ENCODE measurements at regions not wholly inside any gene's neighbourhood (a gene's known extent, or its start where the extent isn't known, plus 50 kb on each side); places are given as distances from the start of the nearest gene placed in this dataset.
"Not testable (repeated sequence)": the region's sequence is repeated elsewhere in the genome, so short reads cannot be mapped to it uniquely, and the experiment has no call there.

GRCh38 chr1:100799548-100799947 is 80.0 kb downstream of the VCAM1 start:
- peaks cover 4% of the 10 kb centered on the region for H3K9me3 Mint-ChIP-seq

GRCh38 chr1:100799954-100800612 is 80.5 kb downstream of the VCAM1 start:
- TF ChIP-seq CTCF (conservative IDR thresholded peaks at IDR 0.05), result no peak
- no peak for DNase-seq (ENCODE audit: low read depth, low spot score)
- H3K4me1 Mint-ChIP-seq, result peaks cover 23% of the 10 kb centered on the region
- no peaks in the 10 kb centered on the region for H3K36me3 Mint-ChIP-seq (ENCODE audit: low read depth)
- H3K27me3 Mint-ChIP-seq (ENCODE audit: low read depth), result no peaks in the 10 kb centered on the region
- H3K4me3 Mint-ChIP-seq, result no peak overlapping the region
- H3K9me3 Mint-ChIP-seq, result peaks cover 4% of the 10 kb centered on the region
- no peak overlapping the region for H3K27ac Mint-ChIP-seq (ENCODE audit: unreplicated experiment)

More at GRCh38 chr1:100799548-100799947, 80.0 kb downstream of the VCAM1 start:
- H3K27ac Mint-ChIP-seq (ENCODE audit: unreplicated experiment), result no peak overlapping the region
- H3K4me1 Mint-ChIP-seq, result peaks cover 24% of the 10 kb centered on the region
- TF ChIP-seq CTCF (conservative IDR thresholded peaks at IDR 0.05), result no peak
- no peak for DNase-seq (ENCODE audit: low read depth, low spot score)
- H3K4me3 Mint-ChIP-seq, result no peak overlapping the region
- no peaks in the 10 kb centered on the region for H3K36me3 Mint-ChIP-seq (ENCODE audit: low read depth)
- H3K27me3 Mint-ChIP-seq (ENCODE audit: low read depth), result no peaks in the 10 kb centered on the region

- peaks cover 13% of the 10 kb centered on the region for H3K4me1 Mint-ChIP-seq
- not testable (repeated sequence) for H3K9me3 Mint-ChIP-seq; H3K27ac Mint-ChIP-seq (ENCODE audit: unreplicated experiment); H3K4me3 Mint-ChIP-seq; H3K36me3 Mint-ChIP-seq (ENCODE audit: low read depth); DNase-seq (ENCODE audit: low read depth, low spot score); H3K27me3 Mint-ChIP-seq (ENCODE audit: low read depth)
Measured at GRCh38 chr1:100801256-100801655, 81.7 kb downstream of the VCAM1 start.

- not testable (repeated sequence) for H3K27me3 Mint-ChIP-seq (ENCODE audit: low read depth); H3K9me3 Mint-ChIP-seq; H3K27ac Mint-ChIP-seq (ENCODE audit: unreplicated experiment); H3K4me3 Mint-ChIP-seq; DNase-seq (ENCODE audit: low read depth, low spot score); H3K36me3 Mint-ChIP-seq (ENCODE audit: low read depth)
- H3K4me1 Mint-ChIP-seq, result peaks cover 11% of the 10 kb centered on the region
Measured at GRCh38 chr1:100803280-100803679, 83.7 kb downstream of the VCAM1 start.

- Mint-ChIP-seq H3K9me3 (peaks cover 4% of the 10 kb centered on the region), H3K27ac (ENCODE audit: unreplicated experiment) (no peak overlapping the region), H3K36me3 (ENCODE audit: low read depth) (no peaks in the 10 kb centered on the region), H3K27me3 (ENCODE audit: low read depth) (no peaks in the 10 kb centered on the region), H3K4me1 (peaks cover 3% of the 10 kb centered on the region), H3K4me3 (no peak overlapping the region)
- no peak for TF ChIP-seq CTCF (conservative IDR thresholded peaks at IDR 0.05)
- DNase-seq (ENCODE audit: low read depth, low spot score), result no peak
Measured at GRCh38 chr1:100806601-100807000, 87.1 kb downstream of the VCAM1 start.

GRCh38 chr1:100810360-100810759 is 84.3 kb downstream of the EXTL2 start:
- Mint-ChIP-seq H3K27me3 (ENCODE audit: low read depth) (no peaks in the 10 kb centered on the region), H3K4me3 (no peak overlapping the region), H3K36me3 (ENCODE audit: low read depth) (peaks cover 6% of the 10 kb centered on the region), H3K9me3 (peaks cover 7% of the 10 kb centered on the region), H3K27ac (ENCODE audit: unreplicated experiment) (no peak overlapping the region), H3K4me1 (peaks cover 11% of the 10 kb centered on the region)
- DNase-seq (ENCODE audit: low read depth, low spot score), result no peak
- TF ChIP-seq CTCF (conservative IDR thresholded peaks at IDR 0.05), result no peak
